ENCODE measurements at regions not wholly inside any gene's neighbourhood (a gene's known extent, or its start where the extent isn't known, plus 50 kb on each side); places are given as distances from the start of the nearest gene placed in this dataset.

GRCh38 chr2:103961862-103962261 lies 892.1 kb upstream of the POU3F3 start:
- TF ChIP-seq EZH2 (IDR thresholded peaks at IDR 0.05; ENCODE audit: low read length, missing control alignments), result no peak
- TF ChIP-seq, protein P1, sequence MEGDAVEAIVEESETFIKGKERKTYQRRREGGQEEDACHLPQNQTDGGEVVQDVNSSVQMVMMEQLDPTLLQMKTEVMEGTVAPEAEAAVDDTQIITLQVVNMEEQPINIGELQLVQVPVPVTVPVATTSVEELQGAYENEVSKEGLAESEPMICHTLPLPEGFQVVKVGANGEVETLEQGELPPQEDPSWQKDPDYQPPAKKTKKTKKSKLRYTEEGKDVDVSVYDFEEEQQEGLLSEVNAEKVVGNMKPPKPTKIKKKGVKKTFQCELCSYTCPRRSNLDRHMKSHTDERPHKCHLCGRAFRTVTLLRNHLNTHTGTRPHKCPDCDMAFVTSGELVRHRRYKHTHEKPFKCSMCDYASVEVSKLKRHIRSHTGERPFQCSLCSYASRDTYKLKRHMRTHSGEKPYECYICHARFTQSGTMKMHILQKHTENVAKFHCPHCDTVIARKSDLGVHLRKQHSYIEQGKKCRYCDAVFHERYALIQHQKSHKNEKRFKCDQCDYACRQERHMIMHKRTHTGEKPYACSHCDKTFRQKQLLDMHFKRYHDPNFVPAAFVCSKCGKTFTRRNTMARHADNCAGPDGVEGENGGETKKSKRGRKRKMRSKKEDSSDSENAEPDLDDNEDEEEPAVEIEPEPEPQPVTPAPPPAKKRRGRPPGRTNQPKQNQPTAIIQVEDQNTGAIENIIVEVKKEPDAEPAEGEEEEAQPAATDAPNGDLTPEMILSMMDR (conservative IDR thresholded peaks at IDR 0.05 in 1 of 2, IDR thresholded peaks at IDR 0.05 in 1 of 2; ENCODE audit: low read depth in 1 of 2, low read length in 2 of 2), result no peak

Measured in fibroblast of lung (primary cell).